ENCODE measurements at regions not wholly inside any gene's neighbourhood (a gene's known extent, or its start where the extent isn't known, plus 50 kb on each side); places are given as distances from the start of the nearest gene placed in this dataset.

GRCh38 chr1:221356693-221357092 lies 385.2 kb downstream of the DUSP10 start:
- H3K27ac ChIP-seq, result no peak overlapping the region
- H3K4me1 ChIP-seq, result no peaks in the 10 kb centered on the region
- TF ChIP-seq, protein P1, sequence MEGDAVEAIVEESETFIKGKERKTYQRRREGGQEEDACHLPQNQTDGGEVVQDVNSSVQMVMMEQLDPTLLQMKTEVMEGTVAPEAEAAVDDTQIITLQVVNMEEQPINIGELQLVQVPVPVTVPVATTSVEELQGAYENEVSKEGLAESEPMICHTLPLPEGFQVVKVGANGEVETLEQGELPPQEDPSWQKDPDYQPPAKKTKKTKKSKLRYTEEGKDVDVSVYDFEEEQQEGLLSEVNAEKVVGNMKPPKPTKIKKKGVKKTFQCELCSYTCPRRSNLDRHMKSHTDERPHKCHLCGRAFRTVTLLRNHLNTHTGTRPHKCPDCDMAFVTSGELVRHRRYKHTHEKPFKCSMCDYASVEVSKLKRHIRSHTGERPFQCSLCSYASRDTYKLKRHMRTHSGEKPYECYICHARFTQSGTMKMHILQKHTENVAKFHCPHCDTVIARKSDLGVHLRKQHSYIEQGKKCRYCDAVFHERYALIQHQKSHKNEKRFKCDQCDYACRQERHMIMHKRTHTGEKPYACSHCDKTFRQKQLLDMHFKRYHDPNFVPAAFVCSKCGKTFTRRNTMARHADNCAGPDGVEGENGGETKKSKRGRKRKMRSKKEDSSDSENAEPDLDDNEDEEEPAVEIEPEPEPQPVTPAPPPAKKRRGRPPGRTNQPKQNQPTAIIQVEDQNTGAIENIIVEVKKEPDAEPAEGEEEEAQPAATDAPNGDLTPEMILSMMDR (IDR thresholded peaks at IDR 0.05), result no peak
- no peak overlapping the region for H3K4me3 ChIP-seq
- no peaks in the 10 kb centered on the region for H3K9me3 ChIP-seq
- no peaks in the 10 kb centered on the region for H3K27me3 ChIP-seq
- intact Hi-C loops (cut with DNase I; ENCODE audit: low total_unique reads), result no loop called here
- DNase-seq, result no peak
- no peaks in the 10 kb centered on the region for H3K36me3 ChIP-seq

GRCh38 chr1:221363039-221363438 lies 378.9 kb downstream of the DUSP10 start:
- TF ChIP-seq, protein P1 (IDR thresholded peaks at IDR 0.05), result no peak
- Histone ChIP-seq H3K9me3 (no peaks in the 10 kb centered on the region), H3K4me1 (no peaks in the 10 kb centered on the region), H3K36me3 (no peaks in the 10 kb centered on the region), H3K27ac (no peak overlapping the region), H3K27me3 (no peaks in the 10 kb centered on the region), H3K4me3 (no peak overlapping the region)
- intact Hi-C loops (cut with DNase I; ENCODE audit: low total_unique reads), result no loop called here
- no peak for DNase-seq

- no peak for DNase-seq
- Histone ChIP-seq H3K4me1 (no peaks in the 10 kb centered on the region), H3K27me3 (no peaks in the 10 kb centered on the region), H3K4me3 (no peak overlapping the region), H3K9me3 (no peaks in the 10 kb centered on the region), H3K36me3 (no peaks in the 10 kb centered on the region), H3K27ac (no peak overlapping the region)
- intact Hi-C loops (cut with DNase I; ENCODE audit: low total_unique reads), result no loop called here
- TF ChIP-seq, protein P1 (IDR thresholded peaks at IDR 0.05), result no peak
These were observed 375.3 kb downstream of the DUSP10 start for GRCh38 chr1:221366495-221367110.

- H3K27me3 ChIP-seq, result no peaks in the 10 kb centered on the region
- H3K4me1 ChIP-seq, result no peaks in the 10 kb centered on the region
- H3K9me3 ChIP-seq, result no peaks in the 10 kb centered on the region
- no peak overlapping the region for H3K4me3 ChIP-seq
- intact Hi-C loops (cut with DNase I; ENCODE audit: low total_unique reads), result no loop called here
- TF ChIP-seq, protein P1 (IDR thresholded peaks at IDR 0.05), result no peak
- H3K36me3 ChIP-seq, result no peaks in the 10 kb centered on the region
- H3K27ac ChIP-seq, result no peak overlapping the region
- no peak for DNase-seq
These were observed 370.2 kb downstream of the DUSP10 start for GRCh38 chr1:221371705-221372104.

- TF ChIP-seq, protein P1 (IDR thresholded peaks at IDR 0.05), result no peak
- no peaks in the 10 kb centered on the region for H3K36me3 ChIP-seq
- H3K4me1 ChIP-seq, result no peaks in the 10 kb centered on the region
- H3K9me3 ChIP-seq, result no peaks in the 10 kb centered on the region
- intact Hi-C loops (cut with DNase I; ENCODE audit: low total_unique reads), result no loop called here
- H3K4me3 ChIP-seq, result no peak overlapping the region
- DNase-seq, result no peak
- H3K27me3 ChIP-seq, result no peaks in the 10 kb centered on the region
- no peak overlapping the region for H3K27ac ChIP-seq
These were observed 368.1 kb downstream of the DUSP10 start for GRCh38 chr1:221373795-221374194.

- TF ChIP-seq, protein P1 (IDR thresholded peaks at IDR 0.05), result no peak
- Histone ChIP-seq H3K27me3 (no peaks in the 10 kb centered on the region), H3K4me1 (no peaks in the 10 kb centered on the region), H3K9me3 (no peaks in the 10 kb centered on the region), H3K36me3 (no peaks in the 10 kb centered on the region), H3K4me3 (no peak overlapping the region), H3K27ac (no peak overlapping the region)
- no peak for DNase-seq
- intact Hi-C loops (cut with DNase I; ENCODE audit: low total_unique reads), result no loop called here
These were observed 365.6 kb downstream of the DUSP10 start for GRCh38 chr1:221376286-221376685.
